Activated naive CD4-positive, alpha-beta T cell treated with anti-CD3 and anti-CD28 coated beads for 36 hours (primary cell): ENCODE measurements at regions not wholly inside any gene's neighbourhood (a gene's known extent, or its start where the extent isn't known, plus 50 kb on each side); places are given as distances from the start of the nearest gene placed in this dataset.

Source experiments
- CTCF ChIA-PET: fragments of 350-600 bp; sonication (Branson Sonifier 250); formaldehyde crosslinking; loops from one replicate; lab custom pipeline; 2021; ENCODE audit warnings: antibody characterized with exemption; lab: Charles Lee
- DNase-seq: peaks from one replicate; pipeline ENCODE4 v3.0.0-alpha.2; 2020
- H3K27ac Mint-ChIP-seq: one replicate; pipeline ENCODE4 v1.8.0; 2021; ENCODE audit warnings: mild to moderate bottlenecking, mixed read lengths
- H3K27me3 Mint-ChIP-seq: one replicate; pipeline ENCODE4 v1.8.0; 2021; ENCODE audit warnings: low read depth, mixed read lengths
- H3K36me3 Mint-ChIP-seq: one replicate; pipeline ENCODE4 v1.8.0; 2021; ENCODE audit warnings: low read depth, mixed read lengths
- H3K4me1 Mint-ChIP-seq: one replicate; pipeline ENCODE4 v1.8.0; 2021; ENCODE audit warnings: low read depth, mixed read lengths
- H3K4me3 Mint-ChIP-seq: one replicate; pipeline ENCODE4 v1.8.0; 2021; ENCODE audit warnings: mild to moderate bottlenecking, moderate library complexity, mixed read lengths
- H3K9me3 Mint-ChIP-seq: one replicate; pipeline ENCODE4 v1.8.0; 2021; ENCODE audit warnings: mixed read lengths
- intact Hi-C: fragments of 100-400 bp; cut with micrococcal nuclease; formaldehyde crosslinking; loops from one replicate; pipeline ENCODE4 v1.15.1; 2023

DNA sequence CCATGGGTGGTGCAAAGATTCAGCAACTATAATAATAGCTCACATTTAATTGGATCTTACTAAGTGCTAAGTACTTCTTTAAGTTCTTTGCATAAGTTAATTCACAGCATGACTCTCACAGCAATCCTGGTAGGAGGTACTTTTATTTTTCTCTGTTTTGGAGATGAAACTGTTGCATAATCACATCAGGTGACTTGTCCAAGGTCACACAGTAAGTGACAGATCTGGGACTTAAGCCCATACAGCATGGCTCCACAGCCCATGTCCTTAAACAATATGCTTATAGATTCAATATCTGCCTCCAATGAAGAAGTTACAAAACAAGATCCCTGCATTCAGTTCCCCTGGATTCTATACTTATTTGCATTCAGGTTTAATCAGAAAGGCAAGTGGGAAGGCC lies 171.8 kb downstream of the CNTN3 start:
- Mint-ChIP-seq H3K4me3 (no peak overlapping the region), H3K4me1 (no peaks in the 10 kb centered on the region), H3K36me3 (no peaks in the 10 kb centered on the region), H3K27ac (no peak overlapping the region), H3K9me3 (peaks cover 6% of the 10 kb centered on the region), H3K27me3 (no peaks in the 10 kb centered on the region)
- CTCF ChIA-PET: no interaction called here
- intact Hi-C loops: no loop called here
- no peak for DNase-seq

DNA sequence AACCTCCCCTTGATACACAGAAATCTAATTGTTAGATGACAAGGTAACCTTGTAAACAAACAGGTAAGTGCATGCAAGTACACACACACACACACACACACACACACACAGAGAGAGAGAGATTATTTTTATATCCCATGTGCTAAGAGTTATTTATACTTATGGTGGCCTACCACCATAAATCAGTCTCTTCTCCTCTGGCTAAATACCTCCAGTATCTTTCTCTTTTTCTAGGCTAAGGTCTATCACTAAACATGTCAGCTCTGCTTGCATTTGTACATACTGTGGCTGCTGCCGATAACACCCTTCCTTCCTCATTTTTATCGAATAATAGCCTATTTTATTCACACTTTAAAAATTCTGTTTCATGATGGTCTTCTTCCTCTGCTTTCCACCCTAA lies 172.4 kb downstream of the CNTN3 start:
- H3K4me3 Mint-ChIP-seq: no peak overlapping the region
- no peak for DNase-seq
- no peaks in the 10 kb centered on the region for H3K4me1 Mint-ChIP-seq
- no peaks in the 10 kb centered on the region for H3K36me3 Mint-ChIP-seq
- intact Hi-C loops: no loop called here
- peaks cover 4% of the 10 kb centered on the region for H3K9me3 Mint-ChIP-seq
- CTCF ChIA-PET: no interaction called here
- no peak overlapping the region for H3K27ac Mint-ChIP-seq
- H3K27me3 Mint-ChIP-seq: no peaks in the 10 kb centered on the region

DNA sequence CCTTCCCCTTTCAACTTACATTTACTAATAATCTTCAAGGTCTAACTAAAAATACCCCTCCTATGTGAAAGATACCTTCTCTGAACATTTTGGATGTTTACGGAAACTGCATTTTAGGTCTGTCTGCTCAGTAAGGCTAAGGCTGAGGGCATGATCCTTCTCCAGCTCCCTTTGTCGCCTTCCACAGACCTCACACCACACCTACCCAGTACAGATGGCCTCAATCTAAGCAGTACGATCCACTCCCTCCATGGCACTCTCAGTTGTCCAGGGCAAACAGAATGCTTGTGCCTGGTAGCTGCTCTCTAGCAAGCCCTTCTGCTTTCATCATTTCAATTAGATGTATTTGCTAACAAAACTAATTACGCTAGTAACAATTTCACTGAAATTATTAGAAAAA lies 178.3 kb downstream of the CNTN3 start:
- H3K27ac Mint-ChIP-seq: no peak overlapping the region
- intact Hi-C loops: no loop called here
- H3K9me3 Mint-ChIP-seq: peaks cover 10% of the 10 kb centered on the region
- CTCF ChIA-PET: no interaction called here
- DNase-seq: no peak
- no peaks in the 10 kb centered on the region for H3K4me1 Mint-ChIP-seq
- no peak overlapping the region for H3K4me3 Mint-ChIP-seq
- no peaks in the 10 kb centered on the region for H3K36me3 Mint-ChIP-seq
- H3K27me3 Mint-ChIP-seq: no peaks in the 10 kb centered on the region

DNA sequence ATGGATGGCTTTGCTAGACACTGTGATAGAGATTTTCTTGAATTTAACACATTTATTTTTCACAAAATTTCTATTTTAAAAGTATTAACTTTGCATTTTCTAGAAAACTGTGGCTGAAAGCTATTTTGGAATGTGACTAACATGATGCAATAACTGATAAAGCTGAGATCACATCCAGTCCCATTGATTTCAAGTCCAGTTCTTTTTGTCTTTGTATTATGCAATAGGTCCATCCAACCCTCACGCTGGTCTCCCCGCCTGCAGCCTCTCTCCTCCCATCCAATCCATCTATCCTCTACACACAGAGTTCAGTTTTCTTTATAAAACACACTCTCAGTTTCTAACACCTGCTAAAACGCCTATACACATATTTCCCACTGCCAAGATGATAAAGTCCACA lies 178.8 kb downstream of the CNTN3 start:
- H3K4me3 Mint-ChIP-seq: no peak overlapping the region
- no peak for DNase-seq
- no peaks in the 10 kb centered on the region for H3K27me3 Mint-ChIP-seq
- H3K27ac Mint-ChIP-seq: no peak overlapping the region
- no peaks in the 10 kb centered on the region for H3K4me1 Mint-ChIP-seq
- no peaks in the 10 kb centered on the region for H3K36me3 Mint-ChIP-seq
- CTCF ChIA-PET: no interaction called here
- intact Hi-C loops: no loop called here
- H3K9me3 Mint-ChIP-seq: peaks cover 10% of the 10 kb centered on the region

DNA sequence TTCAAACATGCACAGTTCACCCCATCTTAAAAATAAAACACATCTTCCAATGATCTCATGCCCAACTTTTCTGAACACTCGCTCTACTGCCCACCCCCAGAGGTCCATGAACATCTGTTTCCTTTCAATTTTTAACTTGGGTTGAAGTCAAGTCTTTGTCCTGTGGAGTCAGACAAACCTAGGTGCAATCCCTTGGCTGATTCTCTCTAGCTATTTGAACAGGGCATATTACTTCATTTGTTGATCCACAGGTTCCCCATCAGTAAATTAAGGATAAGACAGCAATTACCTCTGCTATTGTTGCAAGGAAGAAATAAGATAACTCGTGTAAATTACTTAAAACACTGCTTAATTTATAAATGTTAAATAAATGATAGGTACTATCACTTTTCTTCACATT lies 180.1 kb downstream of the CNTN3 start:
- H3K27ac Mint-ChIP-seq: no peak overlapping the region
- DNase-seq: no peak
- CTCF ChIA-PET: no interaction called here
- no peaks in the 10 kb centered on the region for H3K27me3 Mint-ChIP-seq
- H3K4me3 Mint-ChIP-seq: no peak overlapping the region
- peaks cover 10% of the 10 kb centered on the region for H3K9me3 Mint-ChIP-seq
- intact Hi-C loops: no loop called here
- no peaks in the 10 kb centered on the region for H3K36me3 Mint-ChIP-seq
- no peaks in the 10 kb centered on the region for H3K4me1 Mint-ChIP-seq

DNA sequence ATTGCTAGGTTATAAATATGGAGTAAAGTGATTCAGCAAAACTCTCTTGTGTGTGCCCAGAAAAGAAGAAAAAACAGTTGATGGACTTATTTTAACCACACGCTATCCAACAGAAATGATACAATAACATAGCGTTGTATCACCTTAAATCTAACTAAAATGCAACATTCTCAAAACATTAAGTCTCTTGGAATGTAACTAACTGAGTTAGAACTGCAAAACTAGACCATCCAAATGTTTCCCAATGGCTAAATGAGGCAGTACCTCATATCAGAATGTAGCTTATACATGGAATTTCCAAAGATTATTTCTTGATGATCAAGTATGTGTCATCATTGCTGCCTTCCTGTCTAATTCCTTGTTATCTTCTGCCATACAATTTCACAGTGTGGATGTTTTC lies 187.9 kb downstream of the CNTN3 start:
- no peaks in the 10 kb centered on the region for H3K36me3 Mint-ChIP-seq
- H3K4me3 Mint-ChIP-seq: no peak overlapping the region
- CTCF ChIA-PET: no interaction called here
- DNase-seq: no peak
- no peaks in the 10 kb centered on the region for H3K4me1 Mint-ChIP-seq
- intact Hi-C loops: no loop called here
- H3K27ac Mint-ChIP-seq: no peak overlapping the region
- peaks cover 3% of the 10 kb centered on the region for H3K9me3 Mint-ChIP-seq
- no peaks in the 10 kb centered on the region for H3K27me3 Mint-ChIP-seq

DNA sequence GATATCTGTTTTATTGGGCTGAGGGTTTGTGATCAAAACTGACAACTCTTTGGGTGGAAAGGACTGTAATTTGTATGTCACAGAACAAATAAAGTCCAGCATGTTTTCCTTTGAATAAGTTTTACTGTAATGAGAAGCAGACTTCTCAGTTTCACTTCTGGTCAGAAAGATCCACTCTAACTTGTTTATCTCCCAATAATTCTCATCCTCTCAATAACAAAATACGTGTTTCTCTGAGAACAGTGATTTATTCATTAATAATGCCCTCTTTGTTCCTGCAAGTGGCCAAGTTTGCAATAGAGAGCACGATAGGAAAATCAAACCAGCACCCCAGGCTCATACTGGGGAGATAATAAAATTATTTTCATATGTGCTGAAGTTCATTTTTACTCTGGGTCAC lies 190.6 kb downstream of the CNTN3 start:
- Mint-ChIP-seq H3K27me3 (no peaks in the 10 kb centered on the region), H3K4me1 (no peaks in the 10 kb centered on the region), H3K36me3 (no peaks in the 10 kb centered on the region), H3K4me3 (no peak overlapping the region), H3K27ac (no peak overlapping the region), H3K9me3 (peaks cover 1% of the 10 kb centered on the region)
- intact Hi-C loops: no loop called here
- CTCF ChIA-PET: no interaction called here
- no peak for DNase-seq

DNA sequence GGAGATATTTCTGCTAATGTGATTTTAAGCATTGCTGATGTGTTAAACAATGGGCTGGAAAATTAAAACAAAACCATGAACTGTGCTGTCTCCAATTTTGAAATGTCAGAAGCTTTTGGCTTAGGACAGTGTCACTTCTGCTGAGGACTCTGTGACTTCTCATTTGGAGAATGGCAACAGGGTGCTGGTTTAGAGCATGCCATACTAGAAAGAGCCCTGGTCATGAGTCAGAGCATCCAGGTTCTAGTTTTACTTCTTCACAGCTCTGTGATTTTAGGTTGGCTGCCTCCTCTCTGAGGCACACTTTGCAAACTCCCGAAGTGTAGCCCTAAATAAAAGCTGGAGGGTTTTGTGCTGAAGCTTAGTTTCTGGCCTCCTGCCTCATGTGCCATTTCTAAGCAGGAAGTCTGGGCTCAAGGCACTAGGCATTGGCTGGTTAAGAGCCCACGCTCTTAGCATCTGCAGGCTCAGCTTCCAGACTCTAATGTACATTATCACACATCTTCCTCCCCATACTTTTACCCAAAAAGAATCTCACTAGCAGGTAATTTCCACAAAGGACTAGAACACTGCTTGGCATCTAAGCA lies 193.8 kb downstream of the CNTN3 start:
- Mint-ChIP-seq H3K27ac (no peak overlapping the region), H3K4me3 (no peak overlapping the region), H3K9me3 (peaks cover 1% of the 10 kb centered on the region), H3K27me3 (no peaks in the 10 kb centered on the region), H3K36me3 (no peaks in the 10 kb centered on the region), H3K4me1 (no peaks in the 10 kb centered on the region)
- no peak for DNase-seq
- CTCF ChIA-PET: interaction anchor here (0.6 to 1.1 kb wide), 2 partner anchors 10 to 282 kb away, joined by 3 read pairs; no protein-coding TSS in a partner anchor
- intact Hi-C loops: no loop called here

DNA sequence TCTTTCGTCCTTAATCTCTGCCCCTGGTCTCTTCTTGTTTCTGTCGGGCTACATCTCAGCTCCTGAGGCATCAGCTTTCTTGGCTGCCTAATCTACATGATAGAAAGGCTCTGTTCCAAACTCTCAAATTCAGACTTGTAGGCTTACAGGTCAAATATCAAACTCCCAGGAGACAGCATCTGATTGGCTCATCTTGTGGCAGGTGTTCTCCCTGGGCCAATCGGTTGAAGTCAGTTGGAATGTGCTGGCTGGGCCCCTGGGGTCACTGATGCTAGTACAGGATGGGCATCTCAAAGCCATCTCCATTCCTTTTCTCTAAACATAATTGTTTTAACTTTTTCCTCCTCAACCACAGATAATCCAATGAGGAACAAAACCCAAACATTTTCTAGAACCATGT lies 198.7 kb downstream of the CNTN3 start:
- H3K27ac Mint-ChIP-seq: no peak overlapping the region
- intact Hi-C loops: no loop called here

DNA sequence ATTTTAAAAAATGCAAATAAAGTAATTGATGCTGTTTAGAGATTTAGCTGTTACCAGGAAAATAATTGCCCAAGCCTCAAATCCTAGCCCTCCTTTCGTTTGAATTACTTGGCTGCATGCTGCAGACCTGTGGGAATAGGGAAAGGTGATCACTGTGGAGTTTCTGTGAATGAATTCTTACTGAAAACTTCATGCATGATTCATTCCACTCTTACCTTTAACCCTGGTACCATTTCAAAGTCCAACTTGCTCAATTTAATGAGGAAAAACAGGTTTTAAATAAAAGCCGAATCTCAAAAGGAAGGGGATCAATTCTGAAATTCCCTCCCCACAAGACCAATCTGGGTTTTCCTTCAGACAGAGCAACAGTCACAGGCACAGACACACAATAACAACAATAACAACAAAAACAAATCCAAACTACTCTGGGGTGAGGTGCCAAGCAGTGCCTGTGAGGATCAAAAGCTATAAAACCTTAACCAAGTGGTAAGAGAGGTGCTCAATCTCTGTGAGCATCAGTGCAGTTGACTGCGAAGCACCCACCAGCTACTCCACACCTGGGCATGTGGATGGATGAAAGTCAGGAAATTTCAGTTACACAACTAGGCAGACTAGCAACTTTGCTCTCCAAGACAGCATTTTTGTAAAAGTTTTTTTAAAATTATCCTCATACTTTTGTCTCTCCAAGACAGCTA lies 200.8 kb downstream of the CNTN3 start:
- Mint-ChIP-seq H3K36me3 (no peaks in the 10 kb centered on the region), H3K4me1 (no peaks in the 10 kb centered on the region), H3K9me3 (peaks cover 2% of the 10 kb centered on the region), H3K4me3 (no peak overlapping the region), H3K27ac (no peak overlapping the region), H3K27me3 (no peaks in the 10 kb centered on the region)
- no peak for DNase-seq
- CTCF ChIA-PET: no interaction called here
- intact Hi-C loops: no loop called here

More for the DNA sequence above, 198.7 kb downstream of the CNTN3 start:
- no peaks in the 10 kb centered on the region for H3K36me3 Mint-ChIP-seq
- CTCF ChIA-PET: no interaction called here
- no peak overlapping the region for H3K4me3 Mint-ChIP-seq
- no peaks in the 10 kb centered on the region for H3K27me3 Mint-ChIP-seq
- H3K4me1 Mint-ChIP-seq: no peaks in the 10 kb centered on the region
- no peaks in the 10 kb centered on the region for H3K9me3 Mint-ChIP-seq
- no peak for DNase-seq

DNA sequence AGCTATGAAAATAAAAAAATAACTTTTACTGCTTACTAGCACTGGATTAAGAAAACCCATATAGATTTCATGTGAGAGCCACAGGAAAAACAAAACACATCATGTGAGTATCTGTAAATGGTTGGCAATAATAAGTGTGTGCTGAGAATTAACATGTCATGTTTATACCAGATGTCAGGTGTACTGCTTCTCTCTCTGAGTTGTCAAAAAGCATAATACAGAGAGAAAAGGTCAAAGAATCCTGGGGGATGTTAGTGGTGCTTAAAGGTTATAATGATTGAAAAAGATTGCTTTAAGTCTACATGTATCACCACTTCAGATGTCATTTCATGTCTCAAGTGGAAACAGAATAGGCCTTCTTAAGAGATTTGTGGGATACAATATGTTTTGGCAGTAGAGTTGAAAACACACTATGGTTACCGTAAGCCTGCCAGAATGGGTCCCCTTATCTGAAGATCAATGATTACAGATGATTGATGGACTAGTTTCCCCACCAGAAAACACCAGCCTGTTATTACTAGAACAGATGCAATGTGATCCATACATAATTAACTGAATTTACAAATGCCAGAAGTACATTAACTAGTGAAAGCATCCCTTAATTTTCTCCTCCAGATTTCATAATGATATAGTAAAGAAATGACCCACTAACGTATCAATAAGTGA lies 204.1 kb downstream of the CNTN3 start:
- intact Hi-C loops: no loop called here
- CTCF ChIA-PET: no interaction called here
- no peak overlapping the region for H3K4me3 Mint-ChIP-seq

DNA sequence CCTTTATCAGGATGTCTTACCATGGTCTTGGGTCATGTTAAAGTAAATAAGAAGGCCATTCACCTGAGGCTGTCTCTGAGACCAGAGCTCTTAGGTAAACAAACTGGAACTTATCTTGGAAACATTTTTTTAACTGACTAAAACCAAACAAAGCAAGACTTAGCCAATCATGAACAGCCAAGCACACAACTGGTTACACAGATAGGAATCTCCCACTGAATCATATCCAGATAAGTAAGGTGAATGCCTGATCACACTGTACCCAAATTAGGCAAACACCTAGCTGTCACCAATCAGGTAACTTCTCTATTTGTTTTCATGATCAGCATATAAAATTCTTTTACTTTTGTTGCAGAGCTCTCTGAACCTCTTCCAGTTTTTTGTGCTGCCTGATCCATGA lies 205.4 kb downstream of the CNTN3 start:
- CTCF ChIA-PET: no interaction called here
- Mint-ChIP-seq H3K27me3 (no peaks in the 10 kb centered on the region), H3K36me3 (no peaks in the 10 kb centered on the region), H3K4me1 (no peaks in the 10 kb centered on the region), H3K9me3 (peaks cover 2% of the 10 kb centered on the region), H3K4me3 (no peak overlapping the region), H3K27ac (no peak overlapping the region)
- no peak for DNase-seq
- intact Hi-C loops: no loop called here

More for the DNA sequence above, 204.1 kb downstream of the CNTN3 start:
- Mint-ChIP-seq H3K27me3 (no peaks in the 10 kb centered on the region), H3K27ac (no peak overlapping the region), H3K4me1 (no peaks in the 10 kb centered on the region), H3K36me3 (no peaks in the 10 kb centered on the region), H3K9me3 (peaks cover 2% of the 10 kb centered on the region)
- no peak for DNase-seq

DNA sequence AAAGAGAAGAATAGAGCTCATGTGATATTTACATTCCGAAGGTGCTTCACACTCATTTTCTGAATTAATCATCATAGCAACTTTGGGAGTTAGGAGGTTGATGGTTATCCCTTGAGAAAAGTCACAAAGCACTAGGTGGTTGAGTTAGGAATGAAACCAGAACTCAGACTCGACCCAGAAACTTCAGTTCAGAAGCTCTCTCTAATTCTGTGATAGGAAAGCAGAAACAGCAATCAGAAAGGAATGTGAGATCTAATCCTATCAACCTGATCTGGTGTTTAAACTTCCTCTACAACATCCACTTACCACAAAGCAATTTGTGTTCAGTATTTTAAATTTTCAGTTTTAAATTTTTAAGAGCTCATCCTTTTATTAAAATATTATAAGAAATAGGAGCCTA lies 211.2 kb downstream of the CNTN3 start:
- CTCF ChIA-PET: no interaction called here
- Mint-ChIP-seq H3K4me1 (no peaks in the 10 kb centered on the region), H3K9me3 (peaks cover 2% of the 10 kb centered on the region), H3K27me3 (no peaks in the 10 kb centered on the region), H3K4me3 (no peak overlapping the region), H3K27ac (no peak overlapping the region), H3K36me3 (no peaks in the 10 kb centered on the region)
- no peak for DNase-seq
- intact Hi-C loops: no loop called here
